HG03175 (cell line): ENCODE measurements at regions not wholly inside any gene's neighbourhood (a gene's known extent, or its start where the extent isn't known, plus 50 kb on each side); places are given as distances from the start of the nearest gene placed in this dataset.

Source experiments
- ATAC-seq: cut with Tn5 transposase; IDR thresholded peaks from one replicate; pipeline ENCODE4 v1.9.1; 2021; ENCODE audit warnings: mild to moderate bottlenecking, moderate library complexity; ENCODE audit not compliant: unreplicated experiment

DNA sequence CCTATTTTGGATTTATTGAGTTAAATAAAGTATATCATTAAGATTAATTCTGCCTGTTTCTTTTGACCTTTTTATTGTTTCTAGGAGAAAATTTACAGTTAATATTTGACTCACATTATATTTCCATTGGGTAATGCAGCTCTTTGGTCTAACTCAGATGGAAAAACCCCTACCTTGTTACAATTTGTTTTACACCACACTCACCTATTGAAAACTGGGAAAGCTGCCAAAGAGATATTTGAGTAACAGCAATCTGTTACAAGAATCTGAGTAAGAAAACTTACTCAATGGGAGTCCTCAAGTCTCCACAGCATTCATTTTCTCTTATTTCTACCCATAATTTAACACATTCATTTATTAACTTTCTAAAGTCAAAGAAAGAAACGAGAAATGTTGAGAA is 108.0 kb upstream of the TLL1 start:
- no peak for ATAC-seq

DNA sequence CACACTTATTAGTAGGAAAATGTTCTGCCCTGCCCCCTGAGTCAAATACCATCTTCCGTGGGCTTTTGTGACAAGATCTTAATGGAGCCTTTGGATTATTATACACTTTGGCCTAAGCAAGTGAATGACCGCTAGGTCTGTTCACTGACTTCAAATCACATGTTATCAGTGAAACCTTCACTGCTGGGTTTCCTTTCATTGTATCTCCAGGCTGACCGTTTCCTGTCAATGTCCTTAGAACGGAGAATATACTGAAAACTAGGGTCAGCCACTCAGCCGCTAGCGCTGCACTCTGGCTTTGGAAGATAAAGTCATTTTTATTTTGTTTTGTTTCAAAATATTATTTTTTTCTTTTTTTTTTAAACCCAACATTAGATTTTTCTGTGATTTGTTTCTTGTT is 107.0 kb upstream of the TLL1 start:
- ATAC-seq, result no peak

DNA sequence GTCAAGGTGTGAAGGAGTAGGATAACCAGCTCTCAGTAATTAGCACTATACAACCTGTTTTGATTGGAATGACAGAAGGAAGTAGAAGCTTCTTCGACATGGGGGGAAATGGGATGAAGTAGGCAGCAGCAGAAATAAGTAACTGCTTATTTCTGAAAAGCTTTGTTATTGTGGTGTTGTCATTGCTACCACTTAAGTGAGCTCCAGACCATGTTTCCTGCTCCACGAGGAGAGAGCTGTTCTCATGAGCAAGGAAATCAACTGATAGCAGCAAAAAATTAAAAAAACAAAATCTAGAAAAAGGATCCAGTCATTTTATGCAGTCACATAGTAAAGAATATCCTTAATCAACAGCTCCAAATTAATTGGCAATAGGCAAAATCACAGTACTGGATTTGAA is 106.1 kb upstream of the TLL1 start:
- no peak for ATAC-seq

DNA sequence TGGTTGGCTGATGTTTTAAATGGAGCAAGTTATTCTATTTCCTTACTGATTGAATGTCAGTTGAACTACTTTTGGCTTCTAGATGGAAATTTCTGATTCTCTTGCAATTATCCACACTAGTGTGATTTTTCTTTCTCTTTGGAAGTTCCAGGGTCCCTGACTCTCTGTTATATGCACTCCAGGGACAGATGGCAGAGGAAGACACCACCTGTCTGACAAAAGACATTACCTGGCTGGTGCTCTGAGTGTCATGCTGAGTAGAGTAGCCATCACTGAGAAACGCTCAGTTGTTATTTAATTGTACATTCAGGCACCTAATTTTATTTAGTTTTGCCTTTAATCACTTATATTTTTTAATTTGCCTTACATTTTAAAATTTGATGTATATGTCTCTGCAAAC is 105.4 kb upstream of the TLL1 start:
- ATAC-seq, result no peak

DNA sequence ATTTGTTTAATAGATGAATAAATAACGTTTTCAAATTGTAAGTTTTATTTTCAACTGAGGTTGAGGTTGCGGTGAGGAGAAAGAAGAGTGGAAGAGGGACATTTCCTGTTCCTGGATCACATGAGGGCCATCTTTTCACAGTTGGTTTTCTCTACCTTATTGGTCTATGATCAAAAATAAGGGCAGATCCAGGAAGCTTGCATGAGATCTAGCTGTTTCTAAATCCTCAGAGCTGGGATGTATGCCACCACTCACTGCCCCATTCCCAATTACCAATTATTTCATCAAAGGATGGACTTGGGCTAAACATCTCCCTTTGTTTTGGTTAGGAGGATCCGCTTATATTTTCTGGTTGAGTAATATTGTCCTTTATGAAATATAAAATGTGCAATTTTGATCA is 104.8 kb upstream of the TLL1 start:
- ATAC-seq, result no peak

DNA sequence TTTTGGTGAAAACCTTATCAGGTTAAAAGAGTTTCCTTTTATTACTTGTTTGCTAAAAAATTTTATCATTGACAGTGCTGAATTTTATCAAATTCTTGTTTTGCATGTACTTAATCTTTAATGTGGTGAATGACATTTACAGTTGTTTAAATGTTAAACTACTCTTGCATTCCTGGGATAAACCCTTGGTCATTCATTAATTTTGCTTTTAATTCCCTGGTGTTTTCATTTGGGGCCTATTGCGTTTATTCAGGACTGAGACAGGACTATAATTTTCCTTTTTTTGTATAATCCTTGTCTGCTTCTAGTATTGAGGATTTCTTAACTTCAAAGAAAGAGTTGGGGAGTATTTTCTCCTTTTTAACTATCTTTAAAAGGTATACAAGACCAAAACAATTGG is 98.7 kb upstream of the TLL1 start:
- ATAC-seq, result no peak

DNA sequence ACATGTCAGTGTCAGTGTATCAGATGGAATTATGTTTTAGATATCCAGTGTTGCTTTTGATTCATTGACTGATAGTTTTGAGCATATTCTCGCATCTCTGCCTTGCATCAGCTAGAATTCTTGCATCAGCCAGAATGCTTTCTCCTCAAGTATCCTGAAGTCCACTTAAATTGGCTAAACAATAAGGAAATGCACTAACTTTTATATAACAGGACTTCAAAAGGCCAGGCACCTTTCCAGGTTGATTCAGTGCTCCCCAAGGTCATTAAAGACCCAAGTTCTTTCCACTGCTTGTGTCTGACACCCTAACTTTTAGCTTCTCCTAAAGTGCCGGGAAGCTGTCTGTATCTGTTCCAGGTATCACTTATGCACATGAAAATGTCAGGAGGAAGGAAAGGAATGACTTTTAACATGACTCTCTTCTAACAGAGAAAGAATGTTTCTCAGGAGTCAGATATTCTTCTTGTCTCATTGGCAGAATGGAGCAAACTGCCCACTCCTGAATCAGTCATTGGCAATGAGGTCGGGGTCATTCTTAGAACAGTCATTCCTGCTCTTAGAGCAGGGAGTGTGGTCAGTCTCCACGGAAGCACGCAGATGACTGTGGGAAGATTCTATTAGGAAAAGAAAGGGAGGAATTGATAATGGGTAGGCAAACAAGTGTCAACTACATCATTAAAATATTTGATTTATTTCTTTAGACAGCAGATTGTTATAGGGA is 92.9 kb upstream of the TLL1 start:
- no peak for ATAC-seq

DNA sequence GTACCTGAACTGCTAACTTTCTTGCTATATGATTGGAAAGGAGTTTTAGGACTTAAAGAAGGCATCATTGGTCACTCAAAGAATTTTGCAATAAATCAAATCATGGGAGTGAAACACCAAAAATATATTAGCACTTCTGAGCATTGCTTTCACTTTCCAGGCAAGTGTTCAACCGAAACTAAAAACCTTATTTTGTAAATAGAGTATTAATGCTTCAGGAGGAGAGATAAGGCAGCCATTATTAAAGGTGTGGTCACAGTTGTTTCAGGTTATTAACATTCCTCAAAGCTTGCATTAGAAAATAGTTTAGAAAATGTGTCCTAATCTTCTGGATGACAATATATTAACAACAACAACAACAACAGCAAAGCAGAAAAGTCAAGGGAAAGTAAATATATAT is 92.3 kb upstream of the TLL1 start:
- no peak for ATAC-seq

DNA sequence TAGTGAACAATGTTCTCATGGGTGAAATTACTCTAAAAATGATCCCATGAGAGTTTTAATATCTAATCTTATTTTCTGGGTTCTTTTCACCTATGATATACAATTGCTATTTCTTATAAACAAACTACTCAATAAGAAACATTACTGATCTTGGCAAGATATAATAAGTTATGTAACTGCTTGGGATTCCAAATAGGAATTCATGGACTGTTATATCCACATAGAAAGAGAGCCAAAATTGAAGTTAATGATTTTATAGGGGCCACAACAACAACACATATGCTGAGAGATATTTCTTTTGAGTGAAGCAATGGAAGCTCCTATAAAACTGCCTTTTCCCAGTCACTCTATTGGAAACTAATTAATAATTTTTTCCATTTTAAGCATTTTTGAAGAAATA is 90.4 kb upstream of the TLL1 start:
- ATAC-seq, result no peak

DNA sequence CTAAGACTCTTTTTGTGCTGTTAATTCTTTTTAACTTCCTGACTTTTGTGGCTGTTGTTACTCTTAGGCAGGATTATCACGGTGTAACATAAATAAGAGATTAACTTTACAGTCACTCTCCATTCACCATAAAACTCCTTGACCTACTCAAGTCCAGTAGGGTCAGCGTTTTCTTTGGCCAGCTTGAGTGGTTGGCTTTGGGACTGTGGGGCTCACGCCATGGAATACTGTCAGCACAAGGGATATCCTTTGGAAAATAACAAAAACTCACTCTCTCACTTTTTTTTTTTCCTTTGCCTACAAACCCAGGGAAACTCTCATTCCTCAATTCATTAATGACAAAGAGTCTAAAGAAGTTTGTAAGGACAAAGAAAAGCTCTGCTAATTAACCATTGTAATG is 89.4 kb upstream of the TLL1 start:
- no peak for ATAC-seq

DNA sequence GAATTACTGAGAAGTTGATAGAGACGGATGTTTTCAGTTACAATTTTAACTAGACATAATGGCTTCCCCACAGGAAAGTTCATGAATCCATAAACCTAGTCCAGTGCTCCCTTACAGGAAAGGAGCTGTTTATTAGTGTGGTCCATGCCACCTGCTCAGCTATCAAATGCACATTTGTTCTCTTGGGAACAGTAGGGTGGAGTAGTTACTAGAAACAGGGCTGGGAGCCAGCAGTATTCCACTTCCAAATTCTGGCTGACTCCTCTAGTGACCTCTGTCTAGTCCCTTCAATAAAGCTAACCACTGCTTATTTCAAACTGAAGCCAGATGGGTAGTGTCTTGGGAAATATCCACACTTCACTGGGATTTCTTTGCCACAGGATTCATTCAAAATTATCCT is 88.4 kb upstream of the TLL1 start:
- no peak for ATAC-seq

DNA sequence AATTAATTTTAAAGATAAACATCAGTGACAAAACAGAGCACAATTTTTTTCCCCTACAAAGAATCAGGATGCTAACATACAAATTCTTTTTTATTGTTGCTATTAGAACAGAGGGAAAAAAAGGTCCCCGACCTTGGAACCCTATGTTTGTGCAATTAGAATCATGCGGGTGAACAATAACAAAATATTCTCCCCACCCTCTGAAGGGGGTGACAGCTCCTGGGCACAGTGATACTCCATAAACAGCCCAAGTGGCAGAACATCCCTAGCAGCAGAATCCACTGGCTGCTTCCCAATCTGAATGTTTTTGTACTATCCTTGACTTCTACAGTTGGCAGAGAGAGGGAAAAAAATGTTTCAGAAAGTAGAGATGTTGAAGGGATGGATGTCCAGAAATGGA is 87.7 kb upstream of the TLL1 start:
- no peak for ATAC-seq

DNA sequence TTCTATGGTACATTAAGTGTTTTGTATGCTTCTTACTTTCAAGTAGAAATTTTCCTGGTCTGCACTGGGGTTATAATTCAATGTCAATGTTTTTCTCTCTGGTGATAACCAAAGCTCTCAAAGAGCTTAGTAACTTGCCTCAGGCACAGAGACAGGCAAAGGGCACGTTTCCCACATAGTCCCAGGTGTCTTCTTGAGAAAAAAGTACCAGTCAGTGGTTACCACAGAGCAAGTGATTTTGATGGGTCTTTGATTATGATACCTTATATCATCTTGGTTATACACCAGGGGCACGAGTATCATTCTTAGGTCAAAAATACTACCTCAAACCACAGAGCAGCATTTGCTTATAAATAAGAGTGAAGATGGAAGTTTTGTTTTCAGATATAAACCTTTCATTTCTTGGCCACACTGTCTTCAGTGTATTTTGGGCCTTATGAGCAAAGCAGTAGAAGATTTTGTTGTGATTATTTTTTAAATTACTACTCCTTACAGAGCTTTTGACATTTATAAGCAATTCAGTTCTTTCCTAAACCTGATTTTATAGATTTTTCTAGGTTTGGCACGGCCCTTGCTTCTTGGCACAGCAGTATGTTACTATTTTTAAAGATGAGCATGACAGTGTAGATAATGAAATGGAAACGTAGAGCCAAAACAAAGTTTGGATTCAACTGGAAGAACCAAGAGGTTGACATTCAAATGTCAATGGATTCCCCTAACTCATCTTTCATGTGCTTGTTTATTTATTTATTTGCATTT is 85.3 kb upstream of the TLL1 start:
- no peak for ATAC-seq

DNA sequence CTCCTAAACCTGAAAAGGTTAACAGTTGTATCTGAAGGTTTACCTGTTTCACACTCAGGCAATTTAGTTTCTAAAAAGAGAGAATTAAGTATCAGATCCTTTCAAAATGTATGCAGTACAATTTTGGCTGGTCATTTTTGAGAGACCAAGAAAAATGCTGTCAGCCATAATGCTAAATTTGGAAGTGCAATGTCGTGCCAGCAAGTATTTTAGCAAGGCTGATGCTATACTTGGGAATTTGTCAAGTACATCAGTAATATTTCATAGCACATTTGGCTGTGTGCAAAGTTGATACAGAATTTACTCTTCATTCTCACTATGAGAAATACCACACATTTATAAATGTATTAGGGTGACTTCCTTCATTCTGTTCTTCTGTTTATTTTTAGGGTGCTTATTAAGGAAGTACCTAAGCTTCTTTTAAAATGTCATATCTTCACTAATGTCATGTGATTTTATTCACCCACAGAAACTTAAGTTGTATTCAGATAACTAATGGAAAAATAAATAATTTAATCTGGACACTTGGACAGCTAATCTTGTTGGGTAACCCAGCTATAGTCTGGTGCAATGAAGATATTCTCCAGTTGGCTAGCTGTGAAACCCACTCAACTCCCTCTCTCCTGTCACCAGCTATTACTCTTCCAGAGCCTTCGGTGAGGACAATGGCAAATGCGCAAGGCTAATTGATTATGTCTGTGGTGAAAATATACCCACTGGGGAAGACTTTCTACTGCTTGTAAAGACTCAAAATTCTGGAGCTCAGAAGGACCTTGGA is 84.2 kb upstream of the TLL1 start:
- no peak for ATAC-seq

DNA sequence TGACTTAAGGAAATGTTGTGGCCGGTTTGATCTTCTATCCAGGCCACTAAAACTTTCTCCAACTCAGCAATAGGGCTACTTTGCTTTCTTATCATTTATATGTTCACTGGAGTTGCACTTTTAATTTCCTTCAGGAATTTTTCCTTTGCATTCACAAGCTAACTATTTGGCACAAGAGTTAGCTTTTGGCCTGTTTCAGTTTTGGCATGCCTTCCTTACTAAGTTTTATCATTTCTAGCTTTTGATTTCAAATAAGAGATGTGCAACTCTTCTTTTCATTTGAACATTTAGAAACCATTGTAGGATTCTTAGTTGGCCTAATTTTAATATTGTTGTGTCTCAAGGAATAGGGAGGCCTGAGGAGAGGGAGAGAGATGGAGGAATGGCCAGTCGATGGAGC is 79.8 kb upstream of the TLL1 start:
- no peak for ATAC-seq

DNA sequence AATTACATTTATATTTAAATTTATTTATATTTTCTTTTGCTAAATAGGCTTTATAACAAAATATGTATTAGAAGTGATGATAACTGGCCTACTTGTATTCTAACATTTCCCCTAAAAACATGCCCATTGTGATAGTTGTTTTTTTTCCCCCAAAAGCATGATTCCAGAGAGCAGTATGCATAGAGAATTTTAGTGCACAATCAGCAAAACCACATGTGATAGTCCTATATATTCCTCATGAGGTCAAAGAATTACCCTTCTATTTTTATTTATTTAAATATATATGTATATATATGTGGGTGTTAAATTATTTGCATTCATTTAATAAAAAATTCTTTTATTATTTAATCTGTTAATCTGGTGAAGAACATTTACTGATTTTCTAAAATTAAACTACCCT is 78.2 kb upstream of the TLL1 start:
- no peak for ATAC-seq

DNA sequence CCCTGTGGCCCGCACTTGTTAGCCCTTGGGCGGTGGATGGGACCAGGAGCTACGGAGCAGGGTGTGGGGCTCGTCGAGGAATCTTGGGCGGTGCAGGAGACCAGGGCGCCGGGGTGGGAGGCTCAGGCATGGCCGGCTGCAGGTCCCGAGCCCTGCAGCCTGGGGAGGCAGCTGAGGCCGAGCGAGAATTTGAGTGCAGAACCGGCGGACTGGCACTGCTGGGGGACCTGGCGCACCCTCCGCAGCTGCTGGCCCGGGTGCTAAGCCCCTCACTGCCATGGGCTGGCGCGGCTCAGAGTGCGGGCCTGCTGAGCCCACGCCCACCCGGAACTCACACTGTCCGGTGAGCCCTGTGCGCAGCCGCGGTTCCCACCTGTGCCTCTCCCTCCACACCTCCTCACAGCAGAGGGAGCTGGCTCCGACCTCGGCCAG is 73.6 kb upstream of the TLL1 start:
- no peak for ATAC-seq

DNA sequence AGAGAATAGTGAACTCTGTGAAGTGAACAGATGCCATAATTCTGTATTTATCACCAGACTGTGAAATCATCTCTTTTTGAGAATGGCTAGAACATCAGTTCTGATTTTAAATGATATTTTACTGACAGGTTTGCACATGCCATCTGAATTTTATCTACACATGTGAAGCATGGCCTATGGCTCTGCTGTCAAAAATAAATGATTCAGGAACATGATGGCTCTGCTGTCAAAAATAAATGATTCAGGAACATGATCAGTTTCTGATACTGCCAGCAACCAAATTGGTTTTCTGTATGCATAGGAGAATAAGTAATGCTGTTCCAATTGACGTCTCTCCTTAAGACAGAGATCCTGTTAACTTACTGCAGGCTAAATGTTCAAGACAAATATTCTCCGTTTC is 70.6 kb upstream of the TLL1 start:
- no peak for ATAC-seq

DNA sequence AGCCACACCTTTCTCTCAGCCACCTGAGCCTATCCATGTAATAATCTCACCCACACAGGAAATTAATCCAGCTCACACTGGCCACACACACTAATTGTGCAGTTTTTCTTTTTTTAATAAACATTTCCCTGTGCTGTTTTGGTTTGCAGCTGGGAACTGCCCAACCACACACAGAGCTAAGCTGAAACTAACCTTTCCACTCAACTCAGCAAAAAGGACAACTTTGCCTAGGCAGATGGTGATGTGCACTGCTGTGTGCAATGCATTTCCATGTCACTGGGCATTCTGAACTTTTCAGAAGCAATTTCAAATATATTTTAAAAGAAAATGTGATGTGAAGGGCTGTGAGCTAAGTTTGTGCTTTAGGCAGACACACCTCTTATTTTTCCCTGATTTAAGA is 70.0 kb upstream of the TLL1 start:
- ATAC-seq, result no peak

DNA sequence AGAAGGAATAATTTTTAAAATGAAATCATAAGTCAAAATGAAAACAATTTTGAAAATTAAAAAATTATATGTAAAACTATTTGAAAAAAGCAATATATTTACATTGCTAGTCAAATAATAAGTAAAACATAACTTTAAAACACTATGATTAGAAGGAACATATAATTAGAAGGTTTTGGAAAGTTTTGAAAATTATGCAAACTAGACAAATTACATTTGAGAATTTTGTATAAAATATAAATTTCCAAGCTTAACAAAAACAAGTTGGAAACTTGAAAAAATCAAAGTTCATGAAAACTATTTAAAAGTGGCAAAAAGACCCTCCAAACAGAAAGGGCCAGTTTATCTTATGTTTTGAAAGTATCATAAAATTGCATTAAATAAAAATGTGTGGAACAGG is 67.6 kb upstream of the TLL1 start:
- no peak for ATAC-seq

DNA sequence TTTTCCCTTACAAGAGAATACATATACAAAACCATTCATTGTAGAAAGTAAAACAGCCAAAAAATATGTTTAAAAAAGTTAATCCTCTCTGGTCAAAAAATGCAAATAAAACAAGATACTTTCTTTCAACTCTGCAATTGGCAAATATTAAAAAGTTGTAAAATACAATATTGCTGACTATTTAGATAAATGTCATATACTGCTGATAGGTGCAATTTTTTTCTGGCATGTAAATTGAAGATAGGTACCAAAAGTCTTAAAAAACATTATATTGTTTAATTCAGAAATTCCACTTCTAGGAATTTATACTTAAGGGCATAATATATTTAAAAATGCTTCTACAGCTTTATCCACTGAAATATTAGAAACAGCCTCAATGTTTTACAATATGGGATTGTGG is 66.4 kb upstream of the TLL1 start:
- no peak for ATAC-seq

DNA sequence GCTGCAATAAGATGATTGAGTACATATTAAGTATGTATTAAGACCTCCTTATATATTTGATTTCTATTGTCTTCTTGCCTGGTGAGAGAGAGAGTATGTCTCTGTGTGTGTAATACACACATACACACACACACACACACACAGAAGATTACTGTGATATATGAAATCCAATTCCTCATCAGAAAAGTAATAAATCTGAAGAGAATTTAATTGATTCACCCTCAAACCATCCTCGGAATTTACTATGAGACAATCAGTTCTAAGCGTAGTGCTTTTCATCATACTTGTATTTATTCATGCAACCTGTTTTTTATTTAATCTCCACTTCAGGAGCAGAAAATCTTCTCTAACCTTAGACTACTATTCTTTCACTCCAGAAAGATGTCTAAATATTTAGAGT is 62.3 kb upstream of the TLL1 start:
- ATAC-seq, result no peak
